22Rv1 (cell line): ENCODE measurements at regions not wholly inside any gene's neighbourhood (a gene's known extent, or its start where the extent isn't known, plus 50 kb on each side); places are given as distances from the start of the nearest gene placed in this dataset.

ENCODE experiments used
- CTCF ChIP-seq: fragments of 450-650 bp; IDR thresholded peaks from 2 replicates; pipeline ENCODE4 v1.5.1; 2017; ENCODE audit warnings: mild to moderate bottlenecking
- ZFX ChIP-seq: fragments of 450-650 bp; IDR thresholded peaks from 2 replicates; pipeline ENCODE4 v1.6.1; 2017; ENCODE audit warnings: antibody characterized with exemption, borderline replicate concordance

GRCh38 chr14:22291406-22291805 is 297.6 kb downstream of the DAD1 start:
- TF ChIP-seq CTCF (no peak), ZFX (no peak)
